GM23338 (cell line): ENCODE measurements at regions not wholly inside any gene's neighbourhood (a gene's known extent, or its start where the extent isn't known, plus 50 kb on each side); places are given as distances from the start of the nearest gene placed in this dataset.

ENCODE experiments used
- ATAC-seq: fragments of 200-7000 bp; cut with Tn5 transposase; 3 replicates; pipeline ENCODE4 v1.9.1; 2020
- DNase-seq: peaks from one replicate; pipeline ENCODE4 v3.0.0-alpha.2; 2015; ENCODE audit warnings: low spot score
- H2AFZ ChIP-seq: fragments of 200-600 bp; sonication (generic); 2 replicates; pipeline ENCODE4 v1.8.0; 2016; ENCODE audit warnings: antibody characterized with exemption, mild to moderate bottlenecking, moderate library complexity
- H3F3A ChIP-seq: fragments of 200-600 bp; sonication (generic); replicated peaks from 2 replicates; pipeline ENCODE4 v1.8.0; 2017; ENCODE audit warnings: antibody characterized with exemption, mixed run types, low read depth
- H3K27ac ChIP-seq: fragments of 200-600 bp; sonication (generic); 2 replicates; pipeline ENCODE4 v1.6.1; 2016; ENCODE audit warnings: low read depth
- H3K27me3 ChIP-seq: fragments of 200-600 bp; sonication (generic); 2 replicates; pipeline ENCODE4 v1.8.0; 2016; ENCODE audit warnings: mild to moderate bottlenecking, mixed run types, moderate library complexity; ENCODE audit not compliant: insufficient read depth
- H3K36me3 ChIP-seq: fragments of 200-600 bp; sonication (generic); 2 replicates; pipeline ENCODE4 v1.8.0; 2016; ENCODE audit warnings: mild to moderate bottlenecking; ENCODE audit not compliant: insufficient read depth
- H3K4me1 ChIP-seq: fragments of 200-600 bp; sonication (generic); 2 replicates; pipeline ENCODE4 v1.8.0; 2016; ENCODE audit warnings: mild to moderate bottlenecking, moderate library complexity; ENCODE audit not compliant: insufficient read depth
- H3K4me2 ChIP-seq: fragments of 200-600 bp; sonication (generic); 2 replicates; pipeline ENCODE4 v1.7.1; 2017; ENCODE audit warnings: mixed run types
- H3K4me3 ChIP-seq: fragments of 200-600 bp; sonication (generic); 2 replicates; pipeline ENCODE4 v1.6.1; 2016; ENCODE audit warnings: mixed run types
- H3K79me2 ChIP-seq: fragments of 200-600 bp; sonication (generic); replicated peaks from 2 replicates; pipeline ENCODE4 v1.8.0; 2017; ENCODE audit warnings: mild to moderate bottlenecking; ENCODE audit not compliant: insufficient read depth
- H3K9me2 ChIP-seq: fragments of 200-600 bp; sonication (generic); 2 replicates; pipeline ENCODE4 v1.8.0; 2017; ENCODE audit not compliant: insufficient read depth
- H4K20me1 ChIP-seq: fragments of 200-600 bp; sonication (generic); replicated peaks from 2 replicates; pipeline ENCODE4 v1.8.0; 2017; ENCODE audit warnings: mild to moderate bottlenecking; ENCODE audit not compliant: insufficient read depth
- H3K27ac Mint-ChIP-seq: 2 replicates; pipeline ENCODE4 v1.8.0; 2020; ENCODE audit warnings: inconsistent platforms, mild to moderate bottlenecking, moderate library complexity, mixed read lengths
- H3K27me3 Mint-ChIP-seq: 3 replicates; pipeline ENCODE4 v1.8.0; 2022; ENCODE audit warnings: low read depth, mild to moderate bottlenecking, moderate library complexity, mixed read lengths, inconsistent platforms; ENCODE audit not compliant: insufficient read depth, poor library complexity
- H3K36me3 Mint-ChIP-seq: 3 replicates; pipeline ENCODE4 v1.8.0; 2021; ENCODE audit warnings: low read depth, mild to moderate bottlenecking, inconsistent platforms, moderate library complexity, mixed read lengths
- H3K4me1 Mint-ChIP-seq: 3 replicates; pipeline ENCODE4 v1.8.0; 2020; ENCODE audit warnings: mild to moderate bottlenecking, inconsistent platforms, mixed read lengths
- H3K4me3 Mint-ChIP-seq: 3 replicates; pipeline ENCODE4 v1.8.0; 2021; ENCODE audit warnings: moderate library complexity, mild to moderate bottlenecking, inconsistent platforms, mixed read lengths
- H3K9me3 Mint-ChIP-seq: 3 replicates; pipeline ENCODE4 v1.8.0; 2020; ENCODE audit warnings: moderate library complexity, mild to moderate bottlenecking, inconsistent platforms, mixed read lengths
- CREB1 ChIP-seq: fragments of 250-450 bp; sonication (Bioruptor Pico); IDR thresholded peaks from 2 replicates; pipeline ENCODE4 v1.5.0; 2020; ENCODE audit warnings: low read depth, mild to moderate bottlenecking, moderate library complexity
- CTCF ChIP-seq, 2 experiments: fragments of 200-600 bp in 1 of 2; sonication (generic) in 1 of 2; conservative IDR thresholded peaks; 2 replicates each; pipeline versions ENCODE4 v1.5.1 to v1.6.1; 2016 to 2017; ENCODE audit warnings: antibody characterized with exemption in 2 of 2, low read depth in 2 of 2, mild to moderate bottlenecking in 2 of 2, moderate library complexity in 1 of 2
- EZH2 ChIP-seq: fragments of 200-600 bp; sonication (generic); IDR thresholded peaks from one replicate; pipeline ENCODE4 v1.8.0; 2017; ENCODE audit warnings: antibody characterized with exemption, mild to moderate bottlenecking, low read depth; ENCODE audit not compliant: unreplicated experiment
- EZH2phosphoT487 ChIP-seq: fragments of 200-600 bp; sonication (generic); IDR thresholded peaks from one replicate; pipeline ENCODE4 v1.8.1; 2018; ENCODE audit warnings: antibody characterized with exemption; ENCODE audit not compliant: unreplicated experiment
- JUNB ChIP-seq: IDR thresholded peaks from one replicate; pipeline ENCODE4 v1.6.1; 2016; ENCODE audit warnings: antibody characterized with exemption; ENCODE audit not compliant: unreplicated experiment
- NANOG ChIP-seq: IDR thresholded peaks from 2 replicates; pipeline ENCODE4 v1.6.1; 2016; ENCODE audit warnings: antibody characterized with exemption, borderline replicate concordance
- POLR2AphosphoS5 ChIP-seq: IDR thresholded peaks from 2 replicates; pipeline ENCODE4 v1.6.1; 2016; ENCODE audit warnings: antibody characterized with exemption, low read depth
- STAT1 ChIP-seq: IDR thresholded peaks from one replicate; pipeline ENCODE4 v1.6.1; 2016; ENCODE audit warnings: antibody characterized with exemption; ENCODE audit not compliant: unreplicated experiment
- ZNF114 ChIP-seq: fragments of 250-450 bp; sonication (Bioruptor Pico); IDR thresholded peaks from 2 replicates; pipeline ENCODE4 v1.5.0; 2020; ENCODE audit warnings: mild to moderate bottlenecking, moderate library complexity
- ZNF331 ChIP-seq: fragments of 250-450 bp; sonication (Bioruptor Pico); IDR thresholded peaks from 2 replicates; pipeline ENCODE4 v1.5.0; 2020; ENCODE audit warnings: low read depth, mild to moderate bottlenecking, moderate library complexity
- ZNF462 ChIP-seq: fragments of 250-450 bp; sonication (Bioruptor Pico); IDR thresholded peaks from 2 replicates; pipeline ENCODE4 v1.5.0; 2020; ENCODE audit warnings: mild to moderate bottlenecking, moderate library complexity
- TF ChIP-seq, protein P1 (sequence below): IDR thresholded peaks from one replicate; pipeline ENCODE4 v1.6.1; 2018; ENCODE audit warnings: antibody characterized with exemption; ENCODE audit not compliant: unreplicated experiment
- TF ChIP-seq, protein P2 (sequence below): IDR thresholded peaks from 2 replicates; pipeline ENCODE4 v1.6.1; 2016; ENCODE audit warnings: antibody characterized with exemption

GRCh38 chr16:87138316-87138715 lies 178.9 kb downstream of the C16orf95 start:
- Mint-ChIP-seq H3K27ac (no peak overlapping the region), H3K36me3 (peaks cover 10% of the 10 kb centered on the region; the same call in 1 of the 3 replicates), H3K4me1 (no peaks in the 10 kb centered on the region), H3K27me3 (peaks cover 13% of the 10 kb centered on the region), H3K4me3 (no peak overlapping the region), H3K9me3 (peaks cover 7% of the 10 kb centered on the region)
- no peaks in the 10 kb centered on the region for H3K27me3 ChIP-seq
- no peaks in the 10 kb centered on the region; the same call in 1 of the 2 replicates for H3K4me1 ChIP-seq
- H3K79me2 ChIP-seq, result no peaks in the 10 kb centered on the region
- no peak overlapping the region for H3K27ac ChIP-seq
- no peaks in the 10 kb centered on the region for H4K20me1 ChIP-seq
- ATAC-seq (no peak), DNase-seq (no peak)
- TF ChIP-seq EZH2phosphoT487, result no peak
- TF ChIP-seq, protein P1, sequence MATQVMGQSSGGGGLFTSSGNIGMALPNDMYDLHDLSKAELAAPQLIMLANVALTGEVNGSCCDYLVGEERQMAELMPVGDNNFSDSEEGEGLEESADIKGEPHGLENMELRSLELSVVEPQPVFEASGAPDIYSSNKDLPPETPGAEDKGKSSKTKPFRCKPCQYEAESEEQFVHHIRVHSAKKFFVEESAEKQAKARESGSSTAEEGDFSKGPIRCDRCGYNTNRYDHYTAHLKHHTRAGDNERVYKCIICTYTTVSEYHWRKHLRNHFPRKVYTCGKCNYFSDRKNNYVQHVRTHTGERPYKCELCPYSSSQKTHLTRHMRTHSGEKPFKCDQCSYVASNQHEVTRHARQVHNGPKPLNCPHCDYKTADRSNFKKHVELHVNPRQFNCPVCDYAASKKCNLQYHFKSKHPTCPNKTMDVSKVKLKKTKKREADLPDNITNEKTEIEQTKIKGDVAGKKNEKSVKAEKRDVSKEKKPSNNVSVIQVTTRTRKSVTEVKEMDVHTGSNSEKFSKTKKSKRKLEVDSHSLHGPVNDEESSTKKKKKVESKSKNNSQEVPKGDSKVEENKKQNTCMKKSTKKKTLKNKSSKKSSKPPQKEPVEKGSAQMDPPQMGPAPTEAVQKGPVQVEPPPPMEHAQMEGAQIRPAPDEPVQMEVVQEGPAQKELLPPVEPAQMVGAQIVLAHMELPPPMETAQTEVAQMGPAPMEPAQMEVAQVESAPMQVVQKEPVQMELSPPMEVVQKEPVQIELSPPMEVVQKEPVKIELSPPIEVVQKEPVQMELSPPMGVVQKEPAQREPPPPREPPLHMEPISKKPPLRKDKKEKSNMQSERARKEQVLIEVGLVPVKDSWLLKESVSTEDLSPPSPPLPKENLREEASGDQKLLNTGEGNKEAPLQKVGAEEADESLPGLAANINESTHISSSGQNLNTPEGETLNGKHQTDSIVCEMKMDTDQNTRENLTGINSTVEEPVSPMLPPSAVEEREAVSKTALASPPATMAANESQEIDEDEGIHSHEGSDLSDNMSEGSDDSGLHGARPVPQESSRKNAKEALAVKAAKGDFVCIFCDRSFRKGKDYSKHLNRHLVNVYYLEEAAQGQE, result no peak
- TF ChIP-seq ZNF462 (CRISPR knock-in tag), result no peak
- no peak for TF ChIP-seq POLR2AphosphoS5
- no peak for TF ChIP-seq STAT1
- TF ChIP-seq, protein P2, sequence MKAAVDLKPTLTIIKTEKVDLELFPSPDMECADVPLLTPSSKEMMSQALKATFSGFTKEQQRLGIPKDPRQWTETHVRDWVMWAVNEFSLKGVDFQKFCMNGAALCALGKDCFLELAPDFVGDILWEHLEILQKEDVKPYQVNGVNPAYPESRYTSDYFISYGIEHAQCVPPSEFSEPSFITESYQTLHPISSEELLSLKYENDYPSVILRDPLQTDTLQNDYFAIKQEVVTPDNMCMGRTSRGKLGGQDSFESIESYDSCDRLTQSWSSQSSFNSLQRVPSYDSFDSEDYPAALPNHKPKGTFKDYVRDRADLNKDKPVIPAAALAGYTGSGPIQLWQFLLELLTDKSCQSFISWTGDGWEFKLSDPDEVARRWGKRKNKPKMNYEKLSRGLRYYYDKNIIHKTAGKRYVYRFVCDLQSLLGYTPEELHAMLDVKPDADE, result no peak
- no peak for TF ChIP-seq ZNF114 (CRISPR knock-in tag)
- TF ChIP-seq CREB1 (CRISPR knock-in tag), result no peak
- no peak for TF ChIP-seq JUNB
- TF ChIP-seq ZNF331, result no peak
- TF ChIP-seq NANOG, result no peak
- no peak for TF ChIP-seq CTCF (conservative IDR thresholded peaks at IDR 0.05; ENCODE audit: low read depth in 2 of 2)
- TF ChIP-seq EZH2, result no peak
- H3K36me3 ChIP-seq, result no peaks in the 10 kb centered on the region
- no peak overlapping the region for H2AFZ ChIP-seq
- H3K4me3 ChIP-seq, result no peak overlapping the region
- H3K9me2 ChIP-seq, result no peaks in the 10 kb centered on the region
- H3F3A ChIP-seq, result no peaks in the 10 kb centered on the region
- no peak overlapping the region for H3K4me2 ChIP-seq
